H9 (cell line): ENCODE measurements at regions not wholly inside any gene's neighbourhood (a gene's known extent, or its start where the extent isn't known, plus 50 kb on each side); places are given as distances from the start of the nearest gene placed in this dataset.

ENCODE experiments used
- DNase-seq: peaks from one replicate; pipeline ENCODE4 v3.0.0-alpha.2; 2017
- H2AFZ ChIP-seq: one replicate; pipeline ENCODE4 v1.6.1; 2013; ENCODE audit warnings: mild to moderate bottlenecking, low read length, control low read depth, moderate library complexity
- H2AK5ac ChIP-seq: 2 replicates; pipeline ENCODE4 v1.6.1; 2013; ENCODE audit warnings: low read length, control low read depth, mixed read lengths; ENCODE audit not compliant: insufficient read length
- H2BK120ac ChIP-seq: one replicate; pipeline ENCODE4 v1.6.1; 2013; ENCODE audit warnings: low read depth, mild to moderate bottlenecking, low read length, control low read depth, inconsistent platforms; ENCODE audit not compliant: poor library complexity, severe bottlenecking
- H2BK12ac ChIP-seq: 2 replicates; pipeline ENCODE4 v1.6.1; 2013; ENCODE audit warnings: low read length, control low read depth, mixed read lengths, low read depth; ENCODE audit not compliant: insufficient read length
- H2BK15ac ChIP-seq: 2 replicates; pipeline ENCODE4 v1.6.1; 2013; ENCODE audit warnings: low read depth, low read length, control low read depth
- H2BK20ac ChIP-seq: one replicate; pipeline ENCODE4 v1.6.1; 2013; ENCODE audit warnings: low read depth, mild to moderate bottlenecking, low read length, control low read depth, inconsistent platforms; ENCODE audit not compliant: poor library complexity, severe bottlenecking
- H2BK5ac ChIP-seq: 2 replicates; pipeline ENCODE4 v1.6.1; 2013; ENCODE audit warnings: low read length, control low read depth, mixed read lengths; ENCODE audit not compliant: insufficient read length
- H3K14ac ChIP-seq: 2 replicates; pipeline ENCODE4 v1.6.1; 2013; ENCODE audit warnings: low read length, control low read depth; ENCODE audit not compliant: insufficient read depth
- H3K18ac ChIP-seq: 2 replicates; pipeline ENCODE4 v1.6.1; 2013; ENCODE audit warnings: low read depth, mild to moderate bottlenecking, mixed read lengths, low read length, control low read depth; ENCODE audit not compliant: insufficient read length
- H3K23ac ChIP-seq: 2 replicates; pipeline ENCODE4 v1.6.1; 2013; ENCODE audit warnings: low read length, control low read depth, mixed read lengths, low read depth; ENCODE audit not compliant: insufficient read length
- H3K23me2 ChIP-seq: 2 replicates; pipeline ENCODE4 v1.6.1; 2013; ENCODE audit warnings: low read depth, mild to moderate bottlenecking, mixed read lengths, low read length, control low read depth; ENCODE audit not compliant: insufficient read length, poor library complexity, severe bottlenecking
- H3K27ac ChIP-seq: 2 replicates; pipeline ENCODE4 v1.5.1; 2013; ENCODE audit warnings: low read length, control low read depth, mixed read lengths, low read depth; ENCODE audit not compliant: insufficient read length
- H3K27me3 ChIP-seq: 2 replicates; pipeline ENCODE4 v1.6.1; 2013; ENCODE audit warnings: low read length, control low read depth, inconsistent platforms; ENCODE audit not compliant: insufficient read depth
- H3K4ac ChIP-seq: 2 replicates; pipeline ENCODE4 v1.6.1; 2013; ENCODE audit warnings: low read depth, mild to moderate bottlenecking, control low read depth, inconsistent platforms, low read length, moderate library complexity
- H3K4me1 ChIP-seq: 2 replicates; pipeline ENCODE4 v1.6.1; 2013; ENCODE audit warnings: low read length, control low read depth, inconsistent platforms; ENCODE audit not compliant: insufficient read depth
- H3K4me2 ChIP-seq: 2 replicates; pipeline ENCODE4 v1.6.1; 2013; ENCODE audit warnings: low read length, control low read depth, mixed read lengths; ENCODE audit not compliant: insufficient read length, insufficient read depth
- H3K56ac ChIP-seq: 2 replicates; pipeline ENCODE4 v1.6.1; 2013; ENCODE audit warnings: low read depth, mild to moderate bottlenecking, mixed read lengths, low read length, control low read depth; ENCODE audit not compliant: insufficient read length
- H3K79me1 ChIP-seq: 2 replicates; pipeline ENCODE4 v1.6.1; 2013; ENCODE audit warnings: low read depth, mild to moderate bottlenecking, moderate library complexity, low read length, control low read depth, inconsistent platforms; ENCODE audit not compliant: insufficient read depth, poor library complexity, severe bottlenecking
- H3K79me2 ChIP-seq: 2 replicates; pipeline ENCODE4 v1.6.1; 2013; ENCODE audit warnings: low read length, control low read depth, inconsistent platforms; ENCODE audit not compliant: insufficient read depth
- H3K9ac ChIP-seq: 2 replicates; pipeline ENCODE4 v1.6.1; 2013; ENCODE audit warnings: low read length, control low read depth, mixed read lengths; ENCODE audit not compliant: insufficient read length; ENCODE audit errors: extremely low read depth
- H3K9me3 ChIP-seq: one replicate; pipeline ENCODE4 v1.6.1; 2013; ENCODE audit warnings: low read depth, low read length, inconsistent platforms; ENCODE audit not compliant: control insufficient read depth
- H3T11ph ChIP-seq: one replicate; pipeline ENCODE4 v1.6.1; 2013; ENCODE audit warnings: mild to moderate bottlenecking, low read length, control low read depth, inconsistent platforms
- H4K20me1 ChIP-seq: one replicate; pipeline ENCODE4 v1.6.1; 2013; ENCODE audit not compliant: control insufficient read depth, insufficient read length, insufficient read depth
- H4K5ac ChIP-seq: 2 replicates; pipeline ENCODE4 v1.6.1; 2013; ENCODE audit warnings: low read depth, mild to moderate bottlenecking, mixed read lengths, low read length, control low read depth; ENCODE audit not compliant: insufficient read length
- H4K8ac ChIP-seq: replicated peaks from 2 replicates; pipeline ENCODE4 v1.6.1; 2013; ENCODE audit warnings: low read length, control low read depth, mixed read lengths, low read depth; ENCODE audit not compliant: insufficient read length
- H4K91ac ChIP-seq: 2 replicates; pipeline ENCODE4 v1.6.1; 2013; ENCODE audit warnings: low read depth, mild to moderate bottlenecking, moderate library complexity, mixed read lengths, low read length, control low read depth; ENCODE audit not compliant: insufficient read length
- H3K27ac Mint-ChIP-seq, 3 experiments: 2 replicates in 2 of 3; 3 replicates in 1 of 3; pipeline ENCODE4 v1.8.0; 2020 to 2021; ENCODE audit warnings: mixed read lengths in 3 of 3, mild to moderate bottlenecking in 1 of 3, moderate library complexity in 1 of 3
- H3K27me3 Mint-ChIP-seq: 2 replicates; pipeline ENCODE4 v1.8.0; 2021; ENCODE audit warnings: low read depth, mild to moderate bottlenecking, moderate library complexity, mixed read lengths
- H3K36me3 Mint-ChIP-seq, 3 experiments: 2 replicates in 2 of 3; 3 replicates in 1 of 3; pipeline ENCODE4 v1.8.0; 2020 to 2021; ENCODE audit warnings: low read depth in 3 of 3, mixed read lengths in 3 of 3; ENCODE audit not compliant: insufficient read depth in 1 of 3
- H3K4me1 Mint-ChIP-seq, 2 experiments: 2 replicates each; pipeline ENCODE4 v1.8.0; 2020; ENCODE audit warnings: mixed read lengths in 2 of 2
- H3K4me3 Mint-ChIP-seq, 2 experiments: 2 replicates in 1 of 2; 3 replicates in 1 of 2; pipeline ENCODE4 v1.8.0; 2020 to 2021; ENCODE audit warnings: mild to moderate bottlenecking in 2 of 2, mixed read lengths in 2 of 2, moderate library complexity in 1 of 2
- H3K9me3 Mint-ChIP-seq, 2 experiments: 2 replicates in 1 of 2; 3 replicates in 1 of 2; pipeline ENCODE4 v1.8.0; 2020; ENCODE audit warnings: mild to moderate bottlenecking in 2 of 2, mixed read lengths in 2 of 2, moderate library complexity in 1 of 2
- CTCF ChIP-seq: fragments of 200-600 bp; sonication (generic); conservative IDR thresholded peaks from 3 replicates; pipeline ENCODE4 v1.8.0; 2021; ENCODE audit warnings: antibody characterized with exemption, mild to moderate bottlenecking
- WGBS: extraction: QIAGEN DNeasy Blood & Tissue Kit; methylation state at CpG from one replicate; pipeline ENCODE4 v1.1.7; 2013; ENCODE audit warnings: missing lambda C conversion rate, low lambda C conversion rate, mixed read lengths; ENCODE audit not compliant: insufficient read length; ENCODE audit errors: extremely low coverage; 5-methylcytosine and 5-hydroxymethylcytosine counted together

DNA sequence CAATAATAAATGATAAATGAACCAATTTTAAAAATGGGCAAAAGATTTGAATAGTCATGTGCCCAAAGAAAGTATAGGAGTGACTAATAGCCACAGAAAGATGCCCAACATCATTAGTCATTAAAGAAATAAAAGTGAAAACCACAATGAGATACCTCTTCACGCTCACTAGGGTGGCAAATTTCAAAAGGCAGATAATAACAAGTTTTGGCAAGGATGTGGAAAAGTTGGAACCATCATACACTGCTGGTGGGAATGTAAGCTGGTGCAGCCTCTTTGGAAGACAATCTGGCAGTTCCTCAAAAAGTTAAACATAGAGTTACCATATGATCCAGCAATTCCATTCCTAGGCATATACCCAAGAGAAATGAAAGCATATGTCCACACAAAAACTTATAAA is 1819.8 kb downstream of the MAT2B start:
- Histone ChIP-seq H2BK120ac (no peak overlapping the region), H3K27ac (no peak overlapping the region), H3K4me1 (no peaks in the 10 kb centered on the region), H2BK15ac (no peak overlapping the region), H3K18ac (no peak overlapping the region), H3K9ac (no peak overlapping the region), H3K14ac (no peak overlapping the region), H3T11ph (no peak overlapping the region), H2BK20ac (no peak overlapping the region), H2AK5ac (no peak overlapping the region), H2AFZ (no peak overlapping the region), H4K8ac (no peak overlapping the region), H2BK12ac (no peak overlapping the region), H2BK5ac (no peak overlapping the region), H3K9me3 (no peaks in the 10 kb centered on the region), H3K27me3 (no peaks in the 10 kb centered on the region), H4K20me1 (no peaks in the 10 kb centered on the region), H3K79me1 (no peaks in the 10 kb centered on the region), H4K91ac (no peak overlapping the region), H3K4ac (no peak overlapping the region), H3K79me2 (no peaks in the 10 kb centered on the region), H3K23ac (no peak overlapping the region), H3K4me2 (no peak overlapping the region), H3K56ac (no peak overlapping the region), H4K5ac (no peak overlapping the region), H3K23me2 (no peaks in the 10 kb centered on the region)
- TF ChIP-seq CTCF: no peak
- no CpG with 5 or more reads among the region's 1 CpG for WGBS
- Mint-ChIP-seq H3K27me3 (no peaks in the 10 kb centered on the region), H3K4me3 (no peak overlapping the region), H3K9me3 (peaks cover 0 to 5% of the 10 kb centered on the region in 2 experiments; a peak in 2 of 5 replicates), H3K36me3 (peaks cover 0 to 1% (median 0%) of the 10 kb centered on the region in 3 experiments; a peak in 1 of 7 replicates), H3K27ac (no peak overlapping the region), H3K4me1 (peaks cover 13 to 14% of the 10 kb centered on the region in 2 experiments)
- no peak for DNase-seq
